Testis (tissue), 2 donors: ENCODE measurements at regions not wholly inside any gene's neighbourhood (a gene's known extent, or its start where the extent isn't known, plus 50 kb on each side); places are given as distances from the start of the nearest gene placed in this dataset.

Source experiments
- CTCF ChIP-seq, 3 experiments: fragments of 450-650 bp in 2 of 3; fragments of 200-600 bp in 1 of 3; sonication (generic) in 1 of 3; IDR thresholded peaks; one replicate each; pipeline ENCODE4 v1.5.1; 2016 to 2019; ENCODE audit warnings: antibody characterized with exemption in 3 of 3, mild to moderate bottlenecking in 2 of 3, moderate library complexity in 1 of 3
- POLR2A ChIP-seq: fragments of 450-650 bp; IDR thresholded peaks from one replicate; pipeline ENCODE4 v1.6.1; 2017; ENCODE audit warnings: antibody characterized with exemption, mild to moderate bottlenecking, moderate library complexity

GRCh38 chrY:19319135-19319534 is 425.4 kb downstream of the KDM5D start:
- TF ChIP-seq CTCF (IDR thresholded peaks at IDR 0.05) = no peak
- no peak for TF ChIP-seq POLR2A
